ENCODE measurements at regions not wholly inside any gene's neighbourhood (a gene's known extent, or its start where the extent isn't known, plus 50 kb on each side); places are given as distances from the start of the nearest gene placed in this dataset.
A peak's percentile ranks its signal among the peaks of the same experiment; 100 is the strongest.
"Not testable (repeated sequence)": the region's sequence is repeated elsewhere in the genome, so short reads cannot be mapped to it uniquely, and the experiment has no call there.

DNA sequence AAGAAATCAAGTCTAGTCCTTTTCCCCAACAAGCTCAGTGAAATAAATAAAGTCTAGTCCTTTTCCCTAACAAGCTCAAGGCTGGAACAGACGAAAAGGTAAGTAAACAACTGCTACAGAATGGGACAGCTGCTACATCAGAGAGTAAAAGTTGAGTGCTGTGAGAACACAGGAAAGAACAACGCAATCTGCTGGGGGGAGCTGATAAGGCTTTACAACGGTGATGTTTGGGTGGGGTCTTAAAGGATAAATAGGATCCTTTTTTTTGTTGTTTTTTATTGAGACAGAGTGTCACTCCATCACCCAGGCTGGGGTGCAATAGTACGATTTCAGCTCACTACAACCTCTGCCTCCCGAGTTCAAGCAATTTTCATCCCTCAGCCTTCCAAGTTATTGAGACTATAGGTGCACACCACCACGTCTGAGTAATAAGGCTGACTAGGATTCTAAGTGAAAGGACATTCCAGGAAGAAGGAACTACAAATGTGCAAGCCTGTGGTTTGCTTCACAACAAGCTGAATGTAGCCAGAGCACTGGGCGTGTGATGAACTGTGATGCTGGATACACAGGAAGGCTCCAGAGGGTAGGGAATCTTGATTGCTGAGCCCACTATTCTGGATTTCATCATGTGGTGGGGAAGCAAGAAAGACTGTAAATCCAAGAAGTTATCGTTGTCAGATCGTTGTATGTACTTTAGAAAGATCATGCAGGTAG lies 54.7 kb upstream of the KCTD7 start:
- not testable (repeated sequence) for H3K4me3 Mint-ChIP-seq; H3K4me1 ChIP-seq (ENCODE audit: insufficient read depth); H3K4me1 Mint-ChIP-seq; H3K27me3 ChIP-seq (ENCODE audit: insufficient read depth); DNase-seq (ENCODE audit: low spot score); H3K4me2 ChIP-seq; ATAC-seq; H3F3A ChIP-seq (replicated peaks; ENCODE audit: low read depth); H3K9me2 ChIP-seq (ENCODE audit: insufficient read depth); H2AFZ ChIP-seq; H3K27ac Mint-ChIP-seq; H3K9me3 Mint-ChIP-seq; H3K27ac ChIP-seq (ENCODE audit: low read depth); H3K4me3 ChIP-seq; H3K27me3 Mint-ChIP-seq (ENCODE audit: insufficient read depth, low read depth, poor library complexity)
- peaks cover 49% of the 10 kb centered on the region for H3K36me3 Mint-ChIP-seq (ENCODE audit: low read depth)
- H3K79me2 ChIP-seq (replicated peaks; ENCODE audit: insufficient read depth): peaks cover 97% of the 10 kb centered on the region
- peaks cover 32% of the 10 kb centered on the region for H4K20me1 ChIP-seq (replicated peaks; ENCODE audit: insufficient read depth)
- H3K36me3 ChIP-seq (ENCODE audit: insufficient read depth): peaks cover 27% of the 10 kb centered on the region

DNA sequence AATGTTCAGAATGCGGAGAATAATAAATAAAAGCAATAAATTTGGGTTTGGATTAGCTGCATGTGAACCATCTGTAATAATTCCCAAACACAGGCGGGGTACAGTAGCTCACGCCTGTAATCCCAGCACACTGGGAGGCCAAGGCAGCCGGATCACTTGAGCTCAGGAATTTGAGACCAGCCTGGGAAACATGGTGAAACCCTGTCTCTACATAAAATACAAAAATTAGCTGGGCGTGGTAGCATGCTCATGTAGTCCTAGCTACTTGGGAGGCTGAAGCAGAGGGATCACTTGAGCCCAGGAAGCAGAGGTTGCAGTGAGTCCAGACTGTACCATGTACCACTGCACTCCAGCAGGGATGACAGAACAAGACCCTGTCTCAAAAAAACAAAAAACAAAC lies 53.9 kb upstream of the KCTD7 start:
- peaks cover 45% of the 10 kb centered on the region for H3K36me3 Mint-ChIP-seq (ENCODE audit: low read depth)

DNA sequence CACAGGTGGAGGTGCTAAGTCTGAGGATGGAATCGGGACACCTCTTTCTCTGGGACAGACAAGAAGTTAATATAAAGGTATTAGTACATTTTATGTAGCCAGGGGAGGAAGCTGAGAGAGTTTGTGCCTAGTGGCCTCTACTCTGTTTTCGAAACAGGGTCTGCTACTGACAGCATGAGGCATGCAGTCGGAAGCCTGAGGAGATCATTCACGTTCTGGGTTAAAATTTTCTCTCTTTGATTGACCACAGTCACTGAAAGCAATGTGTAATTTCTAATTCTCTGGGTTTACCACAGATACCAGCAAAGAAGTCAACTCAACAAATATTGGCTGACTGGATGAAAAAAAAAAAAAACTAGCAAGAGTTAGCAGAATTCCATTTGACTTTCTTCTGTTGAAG lies 53.3 kb upstream of the KCTD7 start:
- Mint-ChIP-seq H3K9me3 (no peaks in the 10 kb centered on the region), H3K4me1 (no peaks in the 10 kb centered on the region; the same call in 1 of the 3 replicates), H3K27ac (no peak overlapping the region), H3K4me3 (no peak overlapping the region), H3K36me3 (ENCODE audit: low read depth) (peaks cover 43% of the 10 kb centered on the region), H3K27me3 (ENCODE audit: insufficient read depth, low read depth, poor library complexity) (no peaks in the 10 kb centered on the region)
- Histone ChIP-seq H3F3A (replicated peaks; ENCODE audit: low read depth) (peaks cover 2% of the 10 kb centered on the region; the same call in 1 of the 2 replicates), H3K4me2 (no peak overlapping the region), H3K27ac (ENCODE audit: low read depth) (0 out of 2 replicates have a peak overlapping the region, but pooled peaks have one; percentile 34), H3K36me3 (ENCODE audit: insufficient read depth) (peaks cover 27% of the 10 kb centered on the region), H3K79me2 (replicated peaks; ENCODE audit: insufficient read depth) (peaks cover 97% of the 10 kb centered on the region), H3K9me2 (ENCODE audit: insufficient read depth) (no peaks in the 10 kb centered on the region), H2AFZ (no peak overlapping the region), H4K20me1 (replicated peaks; ENCODE audit: insufficient read depth) (peaks cover 22% of the 10 kb centered on the region; the same call in 1 of the 2 replicates), H3K4me3 (no peak overlapping the region), H3K4me1 (ENCODE audit: insufficient read depth) (peaks cover 4% of the 10 kb centered on the region; the same call in 1 of the 2 replicates), H3K27me3 (ENCODE audit: insufficient read depth) (no peaks in the 10 kb centered on the region)
- DNase-seq (ENCODE audit: low spot score) (no peak), ATAC-seq (no peak)
- TF ChIP-seq POLR2AphosphoS5 (IDR thresholded peaks at IDR 0.05; ENCODE audit: low read depth) (no peak), CTCF (conservative IDR thresholded peaks at IDR 0.05; ENCODE audit: low read depth in 2 of 2) (no peak), NANOG (IDR thresholded peaks at IDR 0.05; ENCODE audit: borderline replicate concordance) (no peak), EZH2 (IDR thresholded peaks at IDR 0.05; ENCODE audit: low read depth, unreplicated experiment) (no peak), ZNF462 (CRISPR knock-in tag; IDR thresholded peaks at IDR 0.05) (no peak), ZNF114 (CRISPR knock-in tag; IDR thresholded peaks at IDR 0.05) (no peak), JUNB (IDR thresholded peaks at IDR 0.05; ENCODE audit: unreplicated experiment) (no peak)

More for the DNA sequence above, 53.9 kb upstream of the KCTD7 start:
- Histone ChIP-seq H3K36me3 (ENCODE audit: insufficient read depth) (peaks cover 27% of the 10 kb centered on the region), H3K79me2 (replicated peaks; ENCODE audit: insufficient read depth) (peaks cover 97% of the 10 kb centered on the region), H4K20me1 (replicated peaks; ENCODE audit: insufficient read depth) (peaks cover 24% of the 10 kb centered on the region)
- not testable (repeated sequence) for H3F3A ChIP-seq (replicated peaks; ENCODE audit: low read depth); H3K4me1 ChIP-seq (ENCODE audit: insufficient read depth); ATAC-seq; H2AFZ ChIP-seq; H3K4me2 ChIP-seq; H3K4me3 Mint-ChIP-seq; H3K27ac ChIP-seq (ENCODE audit: low read depth); H3K27me3 Mint-ChIP-seq (ENCODE audit: insufficient read depth, low read depth, poor library complexity); H3K9me2 ChIP-seq (ENCODE audit: insufficient read depth); H3K4me1 Mint-ChIP-seq; H3K27me3 ChIP-seq (ENCODE audit: insufficient read depth); DNase-seq (ENCODE audit: low spot score); H3K9me3 Mint-ChIP-seq; H3K4me3 ChIP-seq
- 0 out of 2 replicates have a peak overlapping the region, but pooled peaks have one; percentile 31 for H3K27ac Mint-ChIP-seq
